ENCODE measurements at regions not wholly inside any gene's neighbourhood (a gene's known extent, or its start where the extent isn't known, plus 50 kb on each side); places are given as distances from the start of the nearest gene placed in this dataset.

DNA sequence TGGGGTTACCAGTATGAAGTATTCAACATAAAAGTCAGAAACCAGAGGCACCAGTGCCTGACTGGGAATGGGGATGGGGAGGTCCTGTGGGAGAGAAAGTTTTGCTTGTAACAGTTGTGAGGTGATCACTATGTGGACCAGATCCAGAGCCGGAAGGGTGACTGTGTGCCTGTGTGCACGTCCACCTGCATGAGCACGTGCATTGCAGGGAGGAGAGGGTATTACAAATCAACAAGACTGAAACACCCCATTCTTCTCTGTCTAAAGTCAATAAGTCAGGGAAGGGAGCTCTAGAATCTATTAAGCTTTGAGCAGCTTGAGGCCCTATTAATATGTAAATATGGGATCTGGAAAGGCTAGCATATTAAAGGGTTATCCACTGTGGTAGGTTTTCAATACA is 241.0 kb upstream of the ACVR2A start:
- Histone ChIP-seq H3K36me3 (ENCODE audit: control insufficient read depth in 2 of 3, insufficient read depth in 3 of 3, low read length in 3 of 3) (no peaks in the 10 kb centered on the region), H3K4me3 (ENCODE audit: low read length in 3 of 3) (no peak overlapping the region), H3K9me3 (ENCODE audit: control insufficient read depth in 2 of 3, insufficient read depth in 1 of 3, low read length in 3 of 3) (no peaks in the 10 kb centered on the region), H3K4me1 (ENCODE audit: control insufficient read depth in 2 of 3, insufficient read depth in 2 of 3, low read depth in 1 of 3, low read length in 3 of 3) (no peaks in the 10 kb centered on the region), H3K9ac (ENCODE audit: low read length in 3 of 3) (no peak overlapping the region), H3K27ac (ENCODE audit: low read depth in 2 of 2, low read length in 2 of 2) (no peak overlapping the region), H3K27me3 (ENCODE audit: control insufficient read depth, insufficient read depth, low read length) (no peaks in the 10 kb centered on the region)
- TF ChIP-seq, protein P1, sequence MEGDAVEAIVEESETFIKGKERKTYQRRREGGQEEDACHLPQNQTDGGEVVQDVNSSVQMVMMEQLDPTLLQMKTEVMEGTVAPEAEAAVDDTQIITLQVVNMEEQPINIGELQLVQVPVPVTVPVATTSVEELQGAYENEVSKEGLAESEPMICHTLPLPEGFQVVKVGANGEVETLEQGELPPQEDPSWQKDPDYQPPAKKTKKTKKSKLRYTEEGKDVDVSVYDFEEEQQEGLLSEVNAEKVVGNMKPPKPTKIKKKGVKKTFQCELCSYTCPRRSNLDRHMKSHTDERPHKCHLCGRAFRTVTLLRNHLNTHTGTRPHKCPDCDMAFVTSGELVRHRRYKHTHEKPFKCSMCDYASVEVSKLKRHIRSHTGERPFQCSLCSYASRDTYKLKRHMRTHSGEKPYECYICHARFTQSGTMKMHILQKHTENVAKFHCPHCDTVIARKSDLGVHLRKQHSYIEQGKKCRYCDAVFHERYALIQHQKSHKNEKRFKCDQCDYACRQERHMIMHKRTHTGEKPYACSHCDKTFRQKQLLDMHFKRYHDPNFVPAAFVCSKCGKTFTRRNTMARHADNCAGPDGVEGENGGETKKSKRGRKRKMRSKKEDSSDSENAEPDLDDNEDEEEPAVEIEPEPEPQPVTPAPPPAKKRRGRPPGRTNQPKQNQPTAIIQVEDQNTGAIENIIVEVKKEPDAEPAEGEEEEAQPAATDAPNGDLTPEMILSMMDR (IDR thresholded peaks at IDR 0.05; ENCODE audit: borderline replicate concordance, extremely low read depth, insufficient read depth), result no peak
- intact Hi-C loops (cut with DNase I), result no loop called here
- FAIRE-seq (no peak), DNase-seq (no peak)

DNA sequence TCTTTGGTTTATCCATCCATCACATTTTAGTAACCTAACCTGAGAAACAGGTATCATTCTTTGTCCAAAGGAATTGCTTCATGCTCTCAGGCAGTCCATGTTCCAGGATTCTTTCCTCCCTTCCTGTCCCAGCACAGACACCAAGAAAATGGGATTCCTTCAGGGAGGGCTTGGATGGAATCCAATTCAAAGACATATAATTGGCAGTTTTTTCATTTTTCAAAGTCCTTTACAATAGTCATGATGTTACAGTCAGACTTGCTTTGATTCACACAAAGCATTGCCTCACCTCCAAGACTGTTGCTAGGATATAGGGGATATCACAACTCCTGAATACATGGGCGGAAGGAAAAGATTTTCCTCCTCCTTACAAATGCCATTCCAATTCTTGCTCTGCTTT is 241.4 kb upstream of the ACVR2A start:
- FAIRE-seq (no peak), DNase-seq (no peak)
- Histone ChIP-seq H3K27ac (ENCODE audit: low read depth in 2 of 2, low read length in 2 of 2) (no peak overlapping the region), H3K36me3 (ENCODE audit: control insufficient read depth in 2 of 3, insufficient read depth in 3 of 3, low read length in 3 of 3) (no peaks in the 10 kb centered on the region), H3K4me3 (ENCODE audit: low read length in 3 of 3) (no peak overlapping the region), H3K4me1 (ENCODE audit: control insufficient read depth in 2 of 3, insufficient read depth in 2 of 3, low read depth in 1 of 3, low read length in 3 of 3) (no peaks in the 10 kb centered on the region), H3K27me3 (ENCODE audit: control insufficient read depth, insufficient read depth, low read length) (no peaks in the 10 kb centered on the region), H3K9me3 (ENCODE audit: control insufficient read depth in 2 of 3, insufficient read depth in 1 of 3, low read length in 3 of 3) (no peaks in the 10 kb centered on the region), H3K9ac (ENCODE audit: low read length in 3 of 3) (no peak overlapping the region)
- intact Hi-C loops (cut with DNase I), result no loop called here
- TF ChIP-seq, protein P1 (IDR thresholded peaks at IDR 0.05; ENCODE audit: borderline replicate concordance, extremely low read depth, insufficient read depth), result no peak

DNA sequence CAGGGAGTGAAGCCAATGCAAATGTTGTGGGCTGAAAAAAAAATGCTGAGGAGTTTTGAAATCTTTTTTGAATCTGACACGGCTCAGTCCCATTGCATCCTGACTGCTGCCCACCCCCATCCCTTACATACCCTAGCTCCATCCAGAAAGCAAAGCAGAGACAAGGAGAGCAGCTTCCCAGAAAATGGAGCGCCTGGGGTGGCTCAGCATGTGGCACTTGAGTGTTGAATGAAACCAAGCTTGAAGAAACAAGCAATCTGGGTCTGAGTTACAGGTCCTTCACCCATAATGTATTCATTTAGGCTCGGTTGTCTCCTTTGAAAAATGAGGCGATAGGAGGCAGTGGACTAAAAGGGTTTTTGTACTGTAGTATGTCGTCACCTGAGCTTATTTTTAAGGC is 244.2 kb upstream of the ACVR2A start:
- FAIRE-seq, result no peak

DNA sequence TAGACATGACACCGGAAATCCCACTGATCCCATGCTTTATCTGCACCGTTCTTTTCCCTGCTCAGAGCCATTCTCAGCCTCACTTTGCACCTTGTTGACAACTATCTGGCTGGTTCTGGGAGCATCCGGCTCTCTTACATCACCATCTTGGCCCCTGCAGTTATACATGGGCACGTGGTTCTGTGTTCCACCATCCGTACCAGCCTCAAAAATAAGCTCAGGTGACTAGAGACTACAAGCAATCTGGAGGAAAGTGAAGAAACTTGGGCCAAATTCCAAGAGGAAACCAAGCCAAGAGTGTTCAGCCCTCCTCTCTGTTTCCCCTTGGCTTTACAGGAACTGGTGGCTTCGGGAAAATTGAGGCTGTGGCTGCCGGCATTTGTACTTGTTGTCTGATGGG is 244.6 kb upstream of the ACVR2A start:
- Histone ChIP-seq H3K4me3 (ENCODE audit: low read length in 3 of 3) (no peak overlapping the region), H3K27ac (ENCODE audit: low read depth in 2 of 2, low read length in 2 of 2) (no peak overlapping the region), H3K27me3 (ENCODE audit: control insufficient read depth, insufficient read depth, low read length) (no peaks in the 10 kb centered on the region), H3K9ac (ENCODE audit: low read length in 3 of 3) (no peak overlapping the region), H3K36me3 (ENCODE audit: control insufficient read depth in 2 of 3, insufficient read depth in 3 of 3, low read length in 3 of 3) (no peaks in the 10 kb centered on the region), H3K4me1 (ENCODE audit: control insufficient read depth in 2 of 3, insufficient read depth in 2 of 3, low read depth in 1 of 3, low read length in 3 of 3) (no peaks in the 10 kb centered on the region), H3K9me3 (ENCODE audit: control insufficient read depth in 2 of 3, insufficient read depth in 1 of 3, low read length in 3 of 3) (no peaks in the 10 kb centered on the region)
- intact Hi-C loops (cut with DNase I), result no loop called here
- no peak for DNase-seq
- TF ChIP-seq, protein P1 (IDR thresholded peaks at IDR 0.05; ENCODE audit: borderline replicate concordance, extremely low read depth, insufficient read depth), result no peak
- FAIRE-seq, result no peak

More for the DNA sequence above, 244.2 kb upstream of the ACVR2A start:
- DNase-seq, result no peak
- Histone ChIP-seq H3K4me3 (ENCODE audit: low read length in 3 of 3) (no peak overlapping the region), H3K9ac (ENCODE audit: low read length in 3 of 3) (no peak overlapping the region), H3K27ac (ENCODE audit: low read depth in 2 of 2, low read length in 2 of 2) (no peak overlapping the region), H3K9me3 (ENCODE audit: control insufficient read depth in 2 of 3, insufficient read depth in 1 of 3, low read length in 3 of 3) (no peaks in the 10 kb centered on the region), H3K27me3 (ENCODE audit: control insufficient read depth, insufficient read depth, low read length) (no peaks in the 10 kb centered on the region), H3K36me3 (ENCODE audit: control insufficient read depth in 2 of 3, insufficient read depth in 3 of 3, low read length in 3 of 3) (no peaks in the 10 kb centered on the region), H3K4me1 (ENCODE audit: control insufficient read depth in 2 of 3, insufficient read depth in 2 of 3, low read depth in 1 of 3, low read length in 3 of 3) (no peaks in the 10 kb centered on the region)
- TF ChIP-seq, protein P1 (IDR thresholded peaks at IDR 0.05; ENCODE audit: borderline replicate concordance, extremely low read depth, insufficient read depth), result no peak
- intact Hi-C loops (cut with DNase I), result no loop called here

All from kidney (tissue), 13 donors.